NCI-H446 (cell line): ENCODE measurements at regions not wholly inside any gene's neighbourhood (a gene's known extent, or its start where the extent isn't known, plus 50 kb on each side); places are given as distances from the start of the nearest gene placed in this dataset.
"Not testable (repeated sequence)": the region's sequence is repeated elsewhere in the genome, so short reads cannot be mapped to it uniquely, and the experiment has no call there.

Source experiments
- DNase-seq, 2 experiments: peaks; one replicate each; lab custom pipeline; 2025; lab: John Stamatoyannopoulos, UW

DNA sequence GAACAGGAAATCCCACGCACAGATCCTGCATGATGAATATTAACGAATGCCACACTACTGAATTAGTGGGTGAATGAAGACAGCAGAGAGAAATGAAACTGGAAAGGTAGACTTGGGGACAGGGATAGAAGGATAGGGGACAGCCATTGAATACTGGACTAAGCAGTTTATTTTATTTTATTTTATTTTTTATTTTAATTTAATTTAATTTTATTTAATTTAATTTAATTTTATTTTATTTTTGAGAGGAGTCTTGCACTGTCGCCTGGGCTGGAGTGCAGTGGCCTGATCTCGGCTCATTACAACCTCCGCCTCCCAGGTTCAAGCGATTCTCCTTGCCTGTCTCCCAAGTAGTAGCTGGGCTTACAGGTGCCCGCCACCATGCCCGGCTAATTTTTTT, 385.2 kb downstream of the GPAT3 start:
- no peak for DNase-seq

DNA sequence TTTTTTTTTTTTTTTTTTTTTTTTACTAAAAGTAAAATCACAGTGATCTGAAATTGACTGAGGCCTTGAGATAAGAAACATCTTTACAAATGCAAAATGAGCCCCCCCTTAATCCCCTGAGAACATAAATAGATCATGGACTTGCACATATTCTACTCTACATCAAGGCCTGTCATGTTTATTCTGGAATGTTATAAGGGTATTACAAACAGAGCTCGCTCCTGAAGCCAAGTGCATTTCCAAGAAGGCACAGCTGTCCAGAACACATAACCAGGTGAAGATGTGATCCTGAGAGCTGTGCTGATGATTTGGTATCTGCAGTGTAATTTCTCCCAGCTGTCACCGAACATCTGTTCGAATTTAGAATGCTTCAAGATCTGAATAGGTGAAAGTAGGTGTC, 384.5 kb downstream of the GPAT3 start:
- no peak for DNase-seq

DNA sequence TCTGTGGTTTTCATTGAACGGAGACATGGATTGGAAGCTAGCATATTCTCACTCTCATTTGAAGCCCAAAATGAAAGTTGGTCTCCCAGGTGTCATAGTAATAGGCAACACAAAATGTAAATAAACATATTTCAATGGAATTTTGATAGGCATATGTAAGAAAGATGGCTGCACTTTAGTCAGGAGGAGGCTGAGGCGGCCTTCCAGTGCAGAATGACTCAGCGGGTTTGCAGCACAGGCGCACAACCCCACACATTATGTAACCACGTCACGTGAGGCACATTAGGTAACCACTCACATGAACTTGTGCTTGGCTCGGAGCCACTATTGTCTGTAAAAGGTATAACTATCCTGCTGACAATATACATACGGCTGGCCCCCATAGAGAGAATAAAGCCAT, 381.7 kb downstream of the GPAT3 start:
- no peak for DNase-seq

DNA sequence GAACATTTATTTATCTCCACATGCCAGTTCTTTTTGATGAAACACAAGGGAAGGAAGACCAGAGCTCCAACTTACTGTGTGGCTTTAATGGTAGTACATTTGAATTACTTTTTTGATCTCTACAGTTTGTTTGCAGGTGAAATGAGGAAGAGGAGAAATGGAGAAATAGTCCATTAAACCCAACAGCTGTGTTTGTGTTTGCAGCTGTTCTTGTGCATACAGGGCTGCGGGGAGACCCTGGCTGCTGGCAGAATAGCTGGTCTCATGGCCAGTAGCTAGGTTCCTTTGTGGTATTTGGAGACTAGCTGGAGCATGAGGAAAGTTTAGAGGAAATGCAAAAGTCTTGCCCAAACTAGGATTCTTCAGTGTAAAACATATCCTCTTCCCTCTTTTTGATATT, 374.8 kb downstream of the GPAT3 start:
- DNase-seq, result no peak

DNA sequence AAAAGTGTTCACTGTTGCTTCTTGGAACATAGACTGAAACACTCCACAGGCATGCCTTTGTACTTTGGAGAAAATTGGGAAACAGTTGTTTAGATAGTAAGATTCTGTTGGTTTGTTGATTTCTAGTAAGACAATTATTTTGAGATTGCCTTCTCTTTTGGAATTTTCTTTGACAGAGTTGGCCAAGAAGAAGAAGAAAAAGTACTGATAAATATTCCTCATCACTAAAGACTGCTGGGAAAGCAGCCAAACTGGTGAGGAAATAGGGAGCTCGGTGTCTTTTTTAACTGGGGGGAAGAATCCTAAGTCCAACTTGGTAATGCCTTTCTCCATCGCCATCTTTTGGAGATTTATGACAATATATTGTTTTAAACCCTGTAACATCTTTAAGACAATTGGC, 370.7 kb downstream of the GPAT3 start:
- DNase-seq, result no peak

DNA sequence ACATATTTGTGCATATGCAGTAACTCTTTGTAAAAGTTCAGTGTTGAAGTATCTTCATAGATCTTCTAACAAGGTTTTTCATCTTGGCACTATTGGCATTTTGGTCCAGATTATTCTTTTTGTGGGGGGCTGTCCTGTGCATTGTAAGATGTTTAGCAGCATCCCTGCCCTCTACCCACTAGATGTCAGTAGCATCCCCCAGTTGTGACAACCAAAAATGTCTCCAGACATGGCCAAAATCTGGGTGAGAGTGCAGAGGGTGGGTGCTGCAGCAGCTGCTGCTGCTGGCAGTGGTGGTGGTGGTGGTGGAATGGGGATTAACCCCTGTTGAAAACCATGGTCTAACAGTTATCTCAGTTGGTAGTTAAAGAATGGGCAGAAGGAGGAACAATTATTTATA, 370.0 kb downstream of the GPAT3 start:
- peak in 1 of 2 experiments; percentile 58 for DNase-seq

DNA sequence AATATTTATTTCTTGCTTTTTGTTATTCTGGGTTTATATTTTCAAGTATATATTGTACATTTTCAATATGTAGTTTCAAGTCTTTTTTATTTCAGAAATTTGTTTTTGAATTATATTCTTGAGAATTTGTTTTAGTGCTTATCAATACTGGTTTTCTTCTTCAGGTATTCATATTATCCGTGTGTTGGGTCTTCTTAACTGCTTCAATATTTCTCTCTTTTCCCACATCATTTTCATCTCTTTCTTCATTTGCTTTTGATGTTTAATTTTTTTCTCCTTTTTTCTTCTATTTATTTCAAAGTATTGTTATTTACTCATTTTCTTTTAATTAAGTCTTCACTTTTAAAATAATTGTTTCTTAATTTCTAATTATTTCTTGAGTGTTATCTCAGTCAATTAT, 367.8 kb downstream of the GPAT3 start:
- DNase-seq, result not testable (repeated sequence)

DNA sequence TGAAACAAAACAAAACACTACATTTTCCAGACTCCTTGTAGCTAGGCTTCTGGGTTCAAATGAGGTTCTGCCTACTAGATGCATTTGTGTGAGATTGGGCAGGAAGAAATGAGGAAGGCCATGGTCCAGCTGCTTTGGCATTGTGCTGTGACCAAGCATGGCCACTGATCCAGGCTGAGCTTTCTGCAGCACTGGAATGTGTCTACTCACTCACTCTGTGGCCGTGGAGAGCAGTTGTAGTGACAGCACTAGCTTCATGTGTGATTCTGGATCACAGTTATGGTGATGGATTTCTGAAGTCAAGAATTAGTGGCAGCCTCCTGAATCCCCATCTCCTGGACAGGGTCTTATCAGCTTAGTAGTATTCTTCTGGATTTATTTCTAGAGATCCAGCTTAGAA, 358.9 kb downstream of the GPAT3 start:
- DNase-seq, result no peak

DNA sequence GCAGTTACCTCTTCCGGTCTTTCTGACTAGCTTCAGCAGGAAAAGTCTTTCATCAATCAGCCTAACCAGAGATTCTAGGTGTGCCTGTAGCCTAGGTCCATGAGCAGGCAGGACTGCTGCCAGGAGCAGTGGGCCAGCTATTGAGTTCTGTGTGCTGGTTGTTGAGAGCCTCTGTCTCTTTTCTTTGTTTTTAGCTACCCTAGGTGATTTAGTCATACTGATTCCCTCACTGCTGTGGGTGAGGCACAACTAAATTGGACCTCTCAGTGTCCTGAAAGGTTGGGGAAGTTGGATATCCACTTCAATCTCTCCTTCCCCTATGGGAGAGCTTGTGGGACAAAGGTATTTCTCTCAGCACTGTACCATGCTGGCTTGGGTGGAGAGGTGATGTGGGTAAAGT, 354.9 kb downstream of the GPAT3 start:
- DNase-seq, result no peak

DNA sequence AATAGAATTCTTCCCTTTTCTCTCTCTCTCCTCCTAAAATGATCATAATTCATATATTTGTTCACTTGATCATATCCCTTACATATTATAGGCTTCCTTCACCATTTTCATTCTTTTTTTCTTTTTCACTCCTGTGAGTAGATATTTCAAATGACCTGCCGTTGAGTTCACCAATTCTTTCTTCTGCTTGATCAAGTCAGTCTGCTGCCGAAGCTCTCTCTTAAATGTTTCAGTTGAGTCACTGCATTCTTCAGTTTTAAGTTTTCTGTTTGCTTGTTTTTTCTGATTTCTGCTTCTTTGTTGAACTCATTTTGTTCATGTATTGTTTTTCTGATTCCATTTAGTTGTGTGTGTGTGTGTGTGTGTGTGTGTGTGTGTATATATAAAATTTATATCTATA, 354.3 kb downstream of the GPAT3 start:
- no peak for DNase-seq

DNA sequence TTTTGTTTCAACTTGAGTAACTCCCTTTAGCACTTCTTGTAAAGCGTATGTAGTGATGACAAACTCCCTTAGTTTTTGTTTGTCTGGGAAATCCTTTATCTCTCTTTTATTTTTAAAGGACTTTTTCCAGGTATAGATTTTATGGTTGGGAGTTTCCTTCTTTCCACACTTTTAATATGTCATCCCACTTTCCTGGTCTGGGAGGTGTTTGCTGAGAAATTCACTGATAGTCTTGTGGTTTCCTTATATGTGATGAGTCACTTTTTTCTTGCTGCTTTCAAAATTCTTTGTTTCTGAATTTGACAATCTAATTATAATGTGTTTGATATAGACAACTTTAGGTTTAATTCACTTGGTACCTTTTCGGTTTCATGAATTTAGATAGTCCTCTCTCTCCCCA, 353.9 kb downstream of the GPAT3 start:
- no peak for DNase-seq

DNA sequence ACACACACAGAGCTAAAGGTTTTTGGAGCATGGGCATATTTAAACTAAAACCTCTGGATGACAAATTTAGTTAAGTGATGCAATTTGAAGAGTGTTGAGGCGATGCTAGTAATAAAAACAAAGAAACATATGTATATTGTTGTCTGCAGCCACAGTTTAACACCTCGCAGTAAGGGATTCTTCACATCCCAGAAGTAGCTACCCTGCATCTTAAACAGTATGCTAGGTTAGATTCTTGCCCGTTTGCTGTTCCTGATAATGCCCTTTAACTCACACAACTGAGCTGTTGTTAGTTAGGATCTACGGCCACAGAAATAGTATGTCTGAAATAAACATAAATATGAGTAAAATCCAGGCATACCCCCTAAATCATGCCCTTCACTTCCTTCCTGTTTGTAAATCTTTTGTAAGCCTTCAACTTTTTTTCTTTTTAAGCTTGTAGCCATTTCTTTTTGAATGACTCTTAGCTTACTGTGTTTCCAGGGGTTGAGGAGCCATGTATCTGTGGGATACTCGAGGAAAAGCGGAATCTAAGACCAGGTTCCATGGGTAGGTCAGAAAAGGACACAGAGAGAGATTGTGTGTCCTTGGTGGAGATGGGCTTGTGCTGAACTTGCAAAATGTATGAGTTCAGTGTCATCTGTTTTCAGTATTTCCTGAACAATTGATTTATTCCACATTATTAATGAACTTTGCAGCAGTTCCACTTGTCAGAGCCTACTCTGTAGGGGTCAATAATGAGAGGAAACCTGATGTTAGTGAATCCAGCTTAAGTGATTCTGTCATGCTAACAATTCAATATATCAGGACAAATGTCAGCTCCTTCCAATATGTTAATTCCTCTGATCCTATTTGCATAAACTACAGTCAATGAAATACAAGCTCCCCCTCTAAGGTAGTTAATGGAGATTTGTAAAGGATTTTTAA, 349.6 kb downstream of the GPAT3 start:
- DNase-seq, result no peak

DNA sequence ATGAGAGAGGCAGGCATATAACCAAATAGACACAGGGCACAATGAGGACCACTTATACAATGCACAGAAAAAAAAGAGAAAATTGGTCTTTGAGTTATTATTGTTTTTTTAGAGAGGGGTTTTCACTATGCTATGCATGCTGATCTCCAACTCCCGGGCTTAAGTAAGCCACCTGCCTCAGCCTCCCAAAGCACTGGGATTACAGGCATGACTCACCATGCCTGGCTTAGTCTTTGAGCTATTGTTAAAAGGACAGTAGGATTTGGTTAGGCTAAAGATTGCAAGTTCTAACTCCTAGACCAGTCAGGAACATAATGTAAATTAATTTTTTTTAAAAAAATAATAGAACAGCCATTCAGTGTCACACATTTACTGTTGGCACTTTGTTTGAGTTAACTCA, 340.1 kb downstream of the GPAT3 start:
- no peak for DNase-seq

DNA sequence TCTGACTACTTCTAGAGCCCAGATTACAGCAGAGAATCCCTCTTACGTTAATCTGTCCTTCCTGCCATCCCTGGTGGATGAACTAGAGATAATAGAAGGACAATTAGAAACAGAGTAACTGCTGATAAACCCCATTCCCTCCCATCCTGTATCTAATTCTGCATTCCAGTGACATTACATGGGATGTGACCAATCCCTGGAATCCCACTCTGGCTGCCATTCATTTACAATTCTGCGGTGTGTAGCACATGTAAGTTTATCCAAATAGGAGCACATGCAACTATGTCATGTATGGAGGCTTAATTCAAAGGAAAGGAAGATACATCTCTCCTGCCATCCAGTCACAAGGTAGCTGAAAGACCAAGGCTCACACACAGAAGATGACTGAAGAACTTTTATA, 339.5 kb downstream of the GPAT3 start:
- DNase-seq, result no peak

DNA sequence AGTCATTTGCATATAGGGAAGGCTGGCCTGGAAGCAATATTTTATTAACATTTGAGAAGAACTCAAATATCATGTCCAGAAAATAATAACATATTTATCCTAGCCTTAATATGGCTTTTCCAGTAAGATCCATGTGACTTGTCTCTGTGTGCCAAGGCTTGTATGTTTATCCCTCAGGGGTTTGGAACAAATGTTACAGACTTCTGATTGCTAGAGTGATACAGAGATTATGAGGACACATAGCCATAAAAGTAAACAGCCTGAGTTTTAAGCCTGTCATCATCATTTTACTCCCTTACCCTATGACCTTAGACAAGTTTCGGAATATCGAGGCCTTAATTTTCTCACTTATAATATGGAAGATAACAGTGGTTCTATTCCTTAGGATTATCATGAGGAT, 338.1 kb downstream of the GPAT3 start:
- DNase-seq, result no peak

DNA sequence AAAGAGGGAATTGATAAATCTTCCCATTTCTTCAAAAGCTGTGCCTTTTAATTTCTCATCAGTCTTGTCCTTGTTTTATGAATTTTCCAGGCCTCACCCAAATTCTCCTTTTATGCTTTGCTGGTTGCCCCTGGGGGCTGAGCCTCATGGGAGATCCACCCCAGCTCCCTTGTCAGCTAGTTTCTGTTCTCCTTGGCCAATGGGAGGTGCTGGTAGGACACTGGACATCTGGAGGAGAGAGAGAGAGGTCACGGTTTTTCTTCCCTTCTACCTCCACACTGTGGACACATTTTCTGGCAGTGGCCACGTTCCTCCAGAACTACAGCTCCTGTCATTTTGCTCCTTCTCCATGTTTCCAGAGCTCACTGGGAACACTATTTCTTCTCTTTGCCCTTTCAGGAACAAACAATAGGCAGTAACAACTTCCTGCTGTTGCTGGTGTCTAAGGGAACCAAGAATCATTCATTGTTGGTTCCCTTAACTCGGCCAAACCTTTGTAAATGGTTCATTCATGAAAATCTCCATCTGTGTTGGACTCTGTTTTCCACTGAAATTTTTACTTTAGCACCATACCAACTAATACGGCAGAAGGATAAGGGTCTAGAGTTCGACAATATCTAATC, 334.5 kb downstream of the GPAT3 start:
- no peak for DNase-seq

DNA sequence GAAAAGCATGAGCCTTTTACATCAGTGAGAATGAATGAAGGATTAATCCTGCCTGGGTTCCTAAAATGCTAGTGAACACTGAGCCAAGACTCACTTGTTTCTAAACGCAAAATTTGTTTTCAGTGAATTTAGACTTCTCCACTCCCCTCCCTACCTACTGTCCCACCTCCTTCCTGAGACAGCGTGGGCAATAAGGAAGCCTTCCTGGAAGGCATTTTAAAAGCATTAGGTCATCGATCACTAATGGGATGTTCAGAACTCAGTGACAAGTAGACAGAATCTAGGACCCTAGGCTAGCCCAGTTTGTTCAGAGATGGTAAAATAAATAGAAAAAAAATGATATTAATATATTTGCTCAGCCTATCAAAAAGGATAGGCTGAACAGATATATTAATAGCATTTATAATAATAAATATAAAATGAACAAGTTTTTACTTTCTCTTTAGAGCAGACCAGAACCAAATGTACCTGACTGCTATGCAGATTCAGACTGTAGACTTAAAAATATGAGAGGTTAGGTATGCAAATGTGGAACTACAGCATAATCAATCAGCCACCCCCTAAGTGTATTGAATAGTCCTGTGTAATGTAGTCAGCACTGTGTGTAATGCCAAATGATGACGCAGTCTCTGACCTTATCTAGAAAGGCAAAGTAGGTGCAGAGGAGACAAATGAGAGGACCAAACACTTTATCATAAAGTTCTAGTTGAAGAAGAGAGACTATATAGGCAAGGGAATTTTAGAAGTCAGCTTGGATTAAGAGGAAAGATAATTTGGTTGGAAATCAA, 331.1 kb downstream of the GPAT3 start:
- no peak for DNase-seq

DNA sequence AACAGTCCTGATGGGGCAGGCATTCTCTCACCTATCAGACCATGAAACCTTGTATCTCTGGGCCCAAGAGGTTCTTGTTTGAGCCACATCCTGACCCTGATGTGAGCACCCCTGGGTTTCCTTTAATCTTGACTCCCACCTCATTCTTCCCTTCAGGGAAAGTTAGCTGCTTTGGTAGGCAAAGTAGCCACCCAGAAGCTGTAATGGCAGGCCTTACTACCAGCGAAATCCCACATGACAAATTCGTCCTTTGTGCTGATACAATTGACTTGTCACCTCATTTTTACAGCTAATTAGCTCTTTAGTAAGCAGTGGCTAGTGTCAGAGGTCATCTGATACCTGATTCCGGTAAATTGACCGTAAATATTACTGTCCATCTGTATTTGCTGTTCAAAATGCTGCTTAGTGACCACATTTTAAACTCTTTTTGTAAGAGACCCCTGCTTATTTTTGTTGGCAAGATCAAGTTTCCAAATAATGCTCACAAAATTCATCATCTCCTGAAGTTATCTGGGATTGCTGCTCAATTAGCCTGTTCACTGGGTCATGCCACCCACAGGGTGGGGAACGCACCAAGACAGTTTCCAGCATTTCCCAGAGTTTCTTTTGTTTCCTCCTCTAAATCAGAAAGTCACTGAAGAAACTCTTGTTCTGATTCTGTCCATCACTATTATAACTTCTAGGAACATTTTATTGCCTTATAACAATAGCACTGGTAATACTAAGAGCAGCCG, 329.7 kb downstream of the GPAT3 start:
- no peak for DNase-seq

DNA sequence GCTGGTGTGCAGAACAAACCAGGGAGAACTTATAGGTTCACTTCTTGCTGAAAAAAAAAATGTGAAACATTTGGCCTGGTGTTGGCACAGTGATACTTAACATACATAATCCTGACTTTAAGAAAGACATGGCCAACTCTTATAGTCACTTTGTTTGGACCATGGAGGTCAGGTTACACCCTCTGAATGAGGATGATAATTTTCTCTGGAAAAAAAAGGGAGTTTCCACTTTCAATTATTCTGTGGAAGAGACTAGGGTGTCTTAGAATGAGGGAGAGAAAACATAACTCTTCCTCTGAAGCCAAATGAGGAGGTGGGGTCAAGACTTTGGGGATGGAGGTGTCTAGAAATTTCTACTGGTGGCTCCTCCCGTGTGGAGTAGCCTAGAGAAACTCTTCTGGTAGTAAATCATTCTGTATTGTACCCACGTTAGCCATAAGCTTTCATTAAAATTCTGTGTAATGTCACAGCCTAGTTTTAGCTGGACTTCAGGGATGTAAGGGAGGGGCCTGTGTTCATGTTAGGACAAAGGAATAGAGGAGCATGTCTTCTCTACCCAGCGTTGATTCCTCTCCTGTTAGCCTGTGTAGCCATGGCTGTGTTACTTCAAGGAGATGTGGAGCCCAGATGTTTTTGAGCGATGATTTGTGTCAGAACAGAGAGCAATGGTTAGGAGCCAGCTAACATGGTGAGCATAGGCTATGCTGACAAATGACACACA, 328.3 kb downstream of the GPAT3 start:
- DNase-seq, result no peak

DNA sequence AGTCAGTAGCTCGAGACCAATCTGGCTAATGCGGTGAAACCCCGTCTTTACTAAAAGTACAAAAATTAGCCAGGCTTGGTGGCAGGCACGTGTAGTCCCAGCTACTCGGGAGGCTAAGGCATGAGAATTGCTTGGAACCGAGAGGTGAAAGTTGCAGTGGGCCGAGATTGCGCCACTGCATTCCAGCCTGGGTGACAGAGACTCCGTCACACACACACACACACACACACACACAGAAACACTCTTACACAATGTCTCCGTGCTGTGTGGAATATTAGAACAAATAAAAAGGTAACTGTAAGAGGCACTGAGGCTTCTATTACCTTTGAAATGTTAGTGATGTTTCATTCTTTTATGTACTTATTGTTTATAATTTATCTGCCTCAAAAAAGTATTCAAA, 326.6 kb downstream of the GPAT3 start:
- no peak for DNase-seq

DNA sequence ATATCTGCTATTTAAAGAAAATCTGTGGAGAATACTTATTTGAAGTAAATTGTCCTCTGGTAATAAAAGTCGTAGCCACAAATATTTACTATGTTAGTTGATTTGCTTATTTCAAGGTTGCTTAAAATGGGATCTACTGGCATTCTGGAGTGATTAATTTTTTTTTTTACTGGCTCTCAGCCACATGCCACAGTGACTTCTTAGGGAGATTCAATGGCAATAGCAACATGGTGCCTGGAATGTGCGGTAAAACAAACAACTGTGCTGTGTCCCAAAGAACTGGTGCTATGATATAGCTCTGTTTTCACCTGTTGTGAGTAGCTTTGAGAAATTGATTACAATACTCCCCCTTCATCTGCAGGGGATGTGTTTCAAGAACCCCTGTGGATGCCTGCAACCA, 324.3 kb downstream of the GPAT3 start:
- DNase-seq, result no peak

DNA sequence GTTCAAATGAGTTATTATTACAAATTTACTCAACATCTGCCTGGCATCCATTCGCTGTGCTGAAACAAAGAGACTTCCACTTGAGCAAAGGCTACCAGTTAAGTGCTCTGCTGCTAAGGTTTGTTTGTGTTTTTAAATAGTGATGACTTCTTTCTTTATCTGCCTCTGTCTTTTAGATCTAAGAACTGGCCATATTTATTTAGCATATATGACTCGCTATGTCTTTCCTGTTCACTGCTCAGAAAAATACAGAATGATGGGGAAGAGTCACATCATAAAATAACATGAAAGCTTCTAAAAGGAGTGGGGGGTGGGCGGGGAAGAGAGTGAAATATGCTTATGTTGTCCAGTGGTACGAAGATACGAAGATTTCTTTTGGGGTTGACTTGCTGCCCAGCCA, 322.2 kb downstream of the GPAT3 start:
- DNase-seq, result no peak
